Bronchial epithelial cell (primary cell): ENCODE measurements at regions not wholly inside any gene's neighbourhood (a gene's known extent, or its start where the extent isn't known, plus 50 kb on each side); places are given as distances from the start of the nearest gene placed in this dataset.

Source experiments
- DNase-seq: peaks from one replicate; pipeline ENCODE4 v3.0.0-alpha.2; 2010; ENCODE audit warnings: low read depth
- FAIRE-seq: peaks from 2 replicates; lab custom pipeline; 2011; peaks lifted over from hg19 to GRCh38; lab: Jason Lieb, UNC
- H3K27me3 ChIP-seq: 2 replicates; pipeline ENCODE4 v1.5.1; 2011; ENCODE audit warnings: low read length; ENCODE audit not compliant: control insufficient read depth, insufficient read depth
- H3K36me3 ChIP-seq: 2 replicates; pipeline ENCODE4 v1.5.1; 2011; ENCODE audit warnings: low read length; ENCODE audit not compliant: control insufficient read depth, insufficient read depth
- H3K4me3 ChIP-seq: 2 replicates; pipeline ENCODE4 v1.5.1; 2011; ENCODE audit warnings: mild to moderate bottlenecking, low read depth, low read length, control low read depth
- TF ChIP-seq, protein P1 (sequence below): IDR thresholded peaks from 2 replicates; pipeline ENCODE4 v1.5.1; 2011; ENCODE audit warnings: mild to moderate bottlenecking, moderate library complexity, low read length, control low read depth, inconsistent platforms; ENCODE audit not compliant: insufficient read depth, severe bottlenecking

- Histone ChIP-seq H3K27me3 (no peaks in the 10 kb centered on the region), H3K4me3 (no peak overlapping the region), H3K36me3 (no peaks in the 10 kb centered on the region)
- FAIRE-seq (no peak), DNase-seq (no peak)
- TF ChIP-seq, protein P1, sequence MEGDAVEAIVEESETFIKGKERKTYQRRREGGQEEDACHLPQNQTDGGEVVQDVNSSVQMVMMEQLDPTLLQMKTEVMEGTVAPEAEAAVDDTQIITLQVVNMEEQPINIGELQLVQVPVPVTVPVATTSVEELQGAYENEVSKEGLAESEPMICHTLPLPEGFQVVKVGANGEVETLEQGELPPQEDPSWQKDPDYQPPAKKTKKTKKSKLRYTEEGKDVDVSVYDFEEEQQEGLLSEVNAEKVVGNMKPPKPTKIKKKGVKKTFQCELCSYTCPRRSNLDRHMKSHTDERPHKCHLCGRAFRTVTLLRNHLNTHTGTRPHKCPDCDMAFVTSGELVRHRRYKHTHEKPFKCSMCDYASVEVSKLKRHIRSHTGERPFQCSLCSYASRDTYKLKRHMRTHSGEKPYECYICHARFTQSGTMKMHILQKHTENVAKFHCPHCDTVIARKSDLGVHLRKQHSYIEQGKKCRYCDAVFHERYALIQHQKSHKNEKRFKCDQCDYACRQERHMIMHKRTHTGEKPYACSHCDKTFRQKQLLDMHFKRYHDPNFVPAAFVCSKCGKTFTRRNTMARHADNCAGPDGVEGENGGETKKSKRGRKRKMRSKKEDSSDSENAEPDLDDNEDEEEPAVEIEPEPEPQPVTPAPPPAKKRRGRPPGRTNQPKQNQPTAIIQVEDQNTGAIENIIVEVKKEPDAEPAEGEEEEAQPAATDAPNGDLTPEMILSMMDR = no peak
Observed at GRCh38 chr22:45071618-45072017, 61.8 kb upstream of the PHF21B start.

- DNase-seq (peak; percentile 83), FAIRE-seq (no peak)
- TF ChIP-seq, protein P1 = no peak
- no peaks in the 10 kb centered on the region for H3K36me3 ChIP-seq
- H3K27me3 ChIP-seq = peaks cover 7% of the 10 kb centered on the region
- H3K4me3 ChIP-seq = no peak overlapping the region
Observed at GRCh38 chr22:45072322-45072903, 62.6 kb upstream of the PHF21B start.

GRCh38 chr22:45073064-45073463, 63.3 kb upstream of the PHF21B start:
- peaks cover 13% of the 10 kb centered on the region for H3K27me3 ChIP-seq
- DNase-seq (peak; percentile 13), FAIRE-seq (no peak)
- no peak overlapping the region for H3K4me3 ChIP-seq
- no peaks in the 10 kb centered on the region for H3K36me3 ChIP-seq
- TF ChIP-seq, protein P1 = no peak

DNA sequence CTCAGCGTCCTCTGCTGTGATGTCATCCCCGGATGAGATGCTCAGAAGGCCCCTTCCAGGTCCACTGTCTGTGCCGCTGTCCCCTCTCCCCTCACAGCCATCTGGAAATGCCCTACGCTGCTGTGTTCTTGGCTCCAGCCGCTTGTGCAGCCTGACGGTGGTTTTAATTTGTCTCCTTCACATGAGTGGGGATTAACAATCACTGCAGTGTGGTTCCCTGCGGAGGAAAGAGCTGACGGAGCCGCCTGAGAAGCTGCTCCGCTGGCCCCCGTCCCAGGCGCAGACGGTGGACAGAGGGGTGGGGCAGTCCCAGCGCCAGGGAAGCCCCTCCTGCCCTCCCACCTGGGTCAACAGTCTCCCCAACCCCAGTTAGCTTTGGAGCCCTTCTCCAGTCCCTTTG, 67.5 kb upstream of the PHF21B start:
- peaks cover 18% of the 10 kb centered on the region for H3K27me3 ChIP-seq
- FAIRE-seq = no peak

DNA sequence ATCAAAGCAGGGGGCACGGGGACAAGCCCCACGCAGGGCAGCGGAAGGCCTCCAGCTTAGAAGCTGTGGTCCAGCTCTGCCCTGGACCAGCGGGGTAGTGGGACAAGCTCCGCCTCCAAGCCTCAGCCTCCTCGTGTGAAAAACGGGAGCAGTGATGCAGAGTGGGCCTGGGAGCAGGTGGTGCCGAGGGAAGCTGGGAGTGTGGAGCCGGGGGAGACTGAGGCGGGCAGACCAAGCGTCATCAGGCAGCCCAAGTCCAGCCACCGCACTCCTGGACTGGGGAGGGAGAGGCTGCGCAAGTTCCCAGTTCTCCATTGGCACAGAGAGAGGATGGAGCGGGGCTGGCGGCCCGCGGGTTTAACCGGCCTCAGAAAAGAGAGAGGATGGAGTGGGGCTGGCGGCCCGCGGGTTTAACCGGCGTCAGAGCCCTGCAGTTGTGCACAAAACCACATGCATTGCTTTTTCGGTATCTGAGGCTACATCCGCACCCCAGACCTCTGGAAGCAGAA, 68.1 kb upstream of the PHF21B start:
- no peak for DNase-seq
- peaks cover 19% of the 10 kb centered on the region for H3K27me3 ChIP-seq
- H3K4me3 ChIP-seq = no peak overlapping the region
- TF ChIP-seq, protein P1 = no peak
- H3K36me3 ChIP-seq = no peaks in the 10 kb centered on the region
- FAIRE-seq = no peak

More for the DNA sequence above, 67.5 kb upstream of the PHF21B start:
- H3K4me3 ChIP-seq = no peak overlapping the region
- DNase-seq = no peak
- no peaks in the 10 kb centered on the region for H3K36me3 ChIP-seq
- TF ChIP-seq, protein P1 = no peak

GRCh38 chr22:45082795-45083194, 73.0 kb upstream of the PHF21B start:
- Histone ChIP-seq H3K36me3 (no peaks in the 10 kb centered on the region), H3K27me3 (peaks cover 9% of the 10 kb centered on the region), H3K4me3 (no peak overlapping the region)
- DNase-seq = no peak
- no peak for FAIRE-seq
- TF ChIP-seq, protein P1 = peak; percentile 25
